ENCODE measurements at regions not wholly inside any gene's neighbourhood (a gene's known extent, or its start where the extent isn't known, plus 50 kb on each side); places are given as distances from the start of the nearest gene placed in this dataset.
"Not testable (repeated sequence)": the region's sequence is repeated elsewhere in the genome, so short reads cannot be mapped to it uniquely, and the experiment has no call there.

- no peak for DNase-seq
Measured at GRCh38 chr17:71464751-71465150, 656.1 kb upstream of the SOX9 start.

- no peak for DNase-seq
Measured at GRCh38 chr17:71467719-71468118, 653.1 kb upstream of the SOX9 start.

GRCh38 chr17:71470062-71470461 is 650.8 kb upstream of the SOX9 start:
- no peak for DNase-seq

- DNase-seq: peak in 1 of 2 donors; percentile 1
Measured at GRCh38 chr17:71472809-71473789, 647.7 kb upstream of the SOX9 start.

GRCh38 chr17:71477356-71477755 is 643.5 kb upstream of the SOX9 start:
- DNase-seq: no peak

GRCh38 chr17:71480099-71480498 is 640.7 kb upstream of the SOX9 start:
- no peak for DNase-seq

- DNase-seq: no peak
Measured at GRCh38 chr17:71482625-71483024, 638.2 kb upstream of the SOX9 start.

- DNase-seq: no peak
Measured at GRCh38 chr17:71484546-71484945, 636.3 kb upstream of the SOX9 start.

- no peak for DNase-seq
Measured at GRCh38 chr17:71485426-71485825, 635.4 kb upstream of the SOX9 start.

- no peak for DNase-seq
Measured at GRCh38 chr17:71486261-71486660, 634.6 kb upstream of the SOX9 start.

- DNase-seq: no peak
Measured at GRCh38 chr17:71488851-71489250, 632.0 kb upstream of the SOX9 start.

GRCh38 chr17:71494062-71494855 is 626.6 kb upstream of the SOX9 start:
- no peak for DNase-seq

- DNase-seq: no peak
Measured at GRCh38 chr17:71495420-71495819, 625.4 kb upstream of the SOX9 start.

- DNase-seq: no peak
Measured at GRCh38 chr17:71496552-71496951, 624.3 kb upstream of the SOX9 start.

- no peak for DNase-seq
Measured at GRCh38 chr17:71500761-71501555, 619.9 kb upstream of the SOX9 start.

- no peak for DNase-seq
Measured at GRCh38 chr17:71501711-71502110, 619.1 kb upstream of the SOX9 start.

- no peak for DNase-seq
Measured at GRCh38 chr17:71502443-71502842, 618.4 kb upstream of the SOX9 start.

GRCh38 chr17:71503710-71504465 is 616.9 kb upstream of the SOX9 start:
- DNase-seq: no peak

GRCh38 chr17:71505200-71505599 is 615.6 kb upstream of the SOX9 start:
- DNase-seq: no peak

GRCh38 chr17:71505981-71506380 is 614.8 kb upstream of the SOX9 start:
- DNase-seq: no peak

- DNase-seq: no peak
Measured at GRCh38 chr17:71511266-71511995, 609.4 kb upstream of the SOX9 start.

GRCh38 chr17:71513725-71514124 is 607.1 kb upstream of the SOX9 start:
- DNase-seq: not testable (repeated sequence)

Data from CD4-positive, alpha-beta T cell treated with Interleukin-4 for 1 hour (primary cell).